HG03469 (cell line): ENCODE measurements at regions not wholly inside any gene's neighbourhood (a gene's known extent, or its start where the extent isn't known, plus 50 kb on each side); places are given as distances from the start of the nearest gene placed in this dataset.

Experiments
- ATAC-seq: cut with Tn5 transposase; IDR thresholded peaks from one replicate; pipeline ENCODE4 v1.9.1; 2021; ENCODE audit warnings: mild to moderate bottlenecking, moderate library complexity, moderate number of reproducible peaks; ENCODE audit not compliant: unreplicated experiment

DNA sequence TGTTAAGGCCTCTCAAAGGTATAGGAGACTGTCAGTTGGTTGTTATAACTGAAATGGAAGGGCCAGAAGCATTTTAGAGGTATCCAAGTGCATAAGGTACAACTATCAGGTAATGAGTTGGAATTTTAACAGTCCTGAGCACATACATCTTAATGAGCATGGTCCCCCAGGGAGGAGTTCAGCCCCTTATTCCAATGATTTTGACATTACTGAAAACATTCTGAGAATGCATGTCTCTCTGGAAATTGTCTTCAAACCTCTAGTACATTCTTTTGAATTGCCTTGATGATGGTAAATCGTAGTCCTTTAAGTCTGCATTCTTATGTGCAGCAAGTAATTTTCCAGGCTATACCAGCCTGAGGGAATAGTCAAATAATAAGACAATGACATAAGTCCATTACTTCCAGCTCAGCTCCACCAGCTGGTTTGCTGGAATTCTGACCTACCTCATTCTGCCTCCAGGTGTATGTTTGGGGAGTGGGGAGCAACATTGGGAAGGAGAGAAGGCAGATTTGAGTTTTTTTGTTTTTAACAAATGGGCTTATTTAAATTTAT is 239.2 kb downstream of the MSRB3 start:
- no peak for ATAC-seq

DNA sequence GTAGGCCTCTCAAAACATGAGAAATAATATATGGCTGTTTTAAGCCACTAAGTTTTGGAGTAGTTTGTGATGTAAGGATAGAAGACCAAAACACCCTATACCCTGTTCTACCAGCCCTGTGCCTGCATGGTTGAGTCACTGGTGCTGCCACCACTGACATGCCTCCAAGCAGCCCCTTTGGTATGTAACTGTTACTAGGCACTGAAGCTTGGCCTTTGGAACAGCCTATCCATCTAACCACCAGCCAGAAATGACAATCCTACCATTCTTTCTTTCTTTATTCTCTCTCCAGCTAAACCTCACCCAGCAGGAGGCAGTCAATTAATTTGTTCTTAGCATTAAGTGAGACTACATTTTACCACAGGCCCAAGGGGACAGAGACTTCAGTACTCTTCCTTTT is 240.3 kb downstream of the MSRB3 start:
- ATAC-seq, result no peak

DNA sequence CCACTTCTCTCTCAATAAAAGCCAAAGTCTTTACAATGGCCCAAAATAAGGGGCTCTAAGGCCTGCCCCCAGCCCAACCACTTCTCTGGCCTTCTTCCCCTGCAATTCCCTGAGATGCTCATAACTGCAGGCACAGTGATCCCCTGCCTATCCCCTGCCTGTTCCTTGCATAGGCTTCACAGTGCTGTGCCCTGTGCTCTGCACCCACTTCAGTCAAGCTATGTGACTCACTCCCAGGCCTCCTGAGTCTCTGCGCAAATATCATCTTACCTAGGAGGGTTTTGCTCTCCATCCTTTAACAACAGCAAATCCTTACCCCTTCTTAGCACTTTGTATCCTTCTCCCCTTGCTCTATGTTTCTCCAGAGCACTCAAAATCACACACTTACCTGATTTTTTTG is 242.2 kb downstream of the MSRB3 start:
- ATAC-seq, result no peak

DNA sequence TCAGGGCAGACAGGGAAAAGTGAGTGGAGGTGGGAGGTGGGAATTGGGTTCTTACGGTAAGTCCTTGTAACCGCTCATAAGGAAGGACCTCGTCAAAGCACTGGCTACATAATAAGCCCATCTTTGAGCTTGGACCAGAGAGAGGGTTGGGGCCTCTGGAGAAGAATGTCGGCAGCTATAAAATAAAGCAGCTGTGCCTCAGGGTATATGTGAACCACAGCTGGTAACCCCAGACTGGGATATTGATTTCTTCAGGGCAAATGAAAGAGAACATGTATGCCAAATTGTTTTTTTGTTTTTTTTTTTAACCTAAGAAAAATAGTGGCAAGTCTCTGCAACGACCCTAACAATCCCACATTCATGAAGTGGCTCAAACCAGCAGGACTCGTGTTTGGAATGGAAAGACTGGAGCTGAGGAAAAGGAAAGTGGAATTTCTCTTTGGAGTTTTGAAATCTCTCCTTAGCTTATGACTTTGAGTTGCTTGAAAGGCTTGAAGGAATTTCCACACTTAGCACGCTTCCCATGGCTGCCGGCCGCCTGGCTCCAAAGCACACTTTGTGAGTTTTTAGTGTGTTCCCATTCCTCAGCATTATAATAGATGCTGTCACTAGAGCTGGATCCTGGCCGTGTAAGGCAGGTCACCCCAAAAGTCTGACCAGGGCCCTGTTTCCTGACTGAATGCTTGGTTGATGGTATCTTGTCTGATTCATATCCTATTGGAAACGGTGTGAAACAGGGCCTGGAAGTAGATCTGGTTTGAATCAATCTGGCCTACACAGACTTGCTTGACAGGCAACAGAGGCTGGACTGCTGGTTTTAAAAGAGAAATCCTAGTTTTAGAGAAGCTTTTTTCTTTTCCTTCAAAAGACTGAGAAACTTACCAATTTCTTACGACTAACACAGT is 244.7 kb downstream of the MSRB3 start:
- ATAC-seq, result no peak

DNA sequence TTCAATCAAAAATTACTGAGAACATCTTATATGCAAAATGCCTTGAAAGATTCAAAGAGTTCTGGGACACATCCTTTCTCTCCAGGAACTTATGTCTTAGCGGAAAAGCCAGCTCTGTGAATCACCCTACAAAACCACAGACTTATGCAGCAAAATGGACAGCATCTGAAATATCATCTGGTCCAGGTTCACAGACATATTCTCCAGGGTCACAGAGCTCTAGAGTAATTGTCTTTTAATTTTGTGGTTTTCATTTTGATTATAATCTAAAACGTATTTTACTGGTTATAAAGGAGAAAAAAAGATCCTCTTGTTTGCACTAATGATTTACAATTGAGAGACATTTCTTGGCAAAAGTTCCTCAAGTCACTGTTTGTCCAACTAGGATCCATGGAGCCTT is 246.2 kb downstream of the MSRB3 start:
- ATAC-seq, result no peak

DNA sequence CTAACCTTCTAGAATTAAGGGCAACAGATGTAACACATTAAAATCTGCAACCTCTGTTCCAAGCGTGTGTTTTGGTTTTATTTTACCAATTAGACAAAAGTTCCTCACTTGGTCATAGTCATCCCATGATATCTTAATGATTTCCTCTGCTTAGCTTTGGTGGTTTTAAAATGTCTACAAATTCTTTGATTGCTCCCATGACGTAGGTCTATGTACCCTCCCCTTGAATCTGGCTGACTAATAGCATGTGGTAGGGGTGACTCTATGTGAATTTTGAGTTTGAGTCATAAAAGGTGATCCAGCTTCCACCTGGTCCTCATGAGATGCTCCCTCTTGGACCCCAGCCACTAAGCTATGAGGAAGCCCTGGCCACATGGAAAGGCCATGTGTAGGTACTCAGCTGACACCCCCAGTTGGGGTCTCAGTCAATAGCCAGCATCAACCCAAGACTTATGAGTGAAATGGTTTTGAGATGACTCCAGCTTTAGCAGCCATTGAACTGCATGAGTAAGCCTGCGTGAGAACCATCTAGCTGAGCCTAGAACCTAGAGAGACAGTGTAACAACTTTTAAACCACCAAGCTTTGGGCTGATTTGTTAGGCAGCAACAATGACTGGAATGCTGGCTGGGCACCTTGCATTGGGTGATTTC is 247.1 kb downstream of the MSRB3 start:
- no peak for ATAC-seq

DNA sequence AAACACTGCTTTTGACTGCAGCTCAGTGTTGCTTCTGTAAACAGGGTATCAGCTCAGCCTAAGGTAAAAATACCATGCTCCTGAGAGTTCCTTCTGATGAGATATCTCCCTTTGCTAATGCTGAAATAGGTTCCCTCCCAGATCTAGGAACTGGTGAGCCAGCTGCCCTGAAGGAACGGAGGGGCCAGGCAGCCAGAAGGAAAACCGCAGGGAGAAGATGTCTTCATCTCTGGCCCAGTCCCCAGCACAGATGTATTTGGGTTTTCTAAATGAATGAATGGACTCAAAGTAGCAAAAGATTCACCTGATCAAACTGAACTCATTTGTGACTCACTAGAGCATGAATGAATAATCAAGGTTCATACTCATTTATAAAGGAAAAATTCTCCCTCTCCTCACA is 247.8 kb downstream of the MSRB3 start:
- no peak for ATAC-seq

DNA sequence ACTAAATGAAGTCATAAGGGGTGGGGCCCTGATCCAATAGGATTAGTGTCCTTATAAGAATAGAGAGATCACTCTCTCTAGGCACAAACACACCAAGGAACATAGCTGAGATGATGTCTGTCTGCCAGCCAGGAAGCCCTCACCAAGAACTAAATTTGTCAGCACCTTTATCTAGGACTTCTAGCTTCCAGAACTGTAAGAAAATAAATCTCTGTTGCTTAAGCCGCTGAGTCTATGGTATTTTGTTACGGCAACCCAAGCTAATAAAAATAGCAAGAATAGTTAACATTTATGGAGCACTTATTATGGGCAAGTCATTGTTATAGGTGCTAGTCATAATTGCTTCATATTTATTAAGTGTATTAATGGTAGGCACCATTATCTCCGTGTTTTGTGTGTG is 249.6 kb downstream of the MSRB3 start:
- ATAC-seq, result no peak

DNA sequence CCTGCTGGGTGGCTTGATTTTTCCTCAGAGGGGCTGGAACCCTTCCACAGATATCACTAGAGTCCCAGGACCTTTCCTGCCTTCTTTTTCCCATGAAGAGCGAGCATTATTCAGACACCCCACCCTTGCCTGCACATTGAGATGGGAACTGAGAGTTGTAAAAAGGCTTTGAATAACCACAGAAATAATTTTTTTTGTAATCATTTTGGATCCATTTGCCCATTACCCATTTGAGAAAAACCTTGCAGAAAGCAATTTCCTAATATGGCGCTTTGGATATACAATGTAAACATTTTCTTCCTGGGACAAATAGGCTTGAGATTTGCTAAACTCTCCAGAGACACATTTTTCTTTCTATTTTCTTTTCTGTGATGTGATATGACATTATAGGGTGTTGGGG is 250.6 kb downstream of the MSRB3 start:
- ATAC-seq, result no peak

DNA sequence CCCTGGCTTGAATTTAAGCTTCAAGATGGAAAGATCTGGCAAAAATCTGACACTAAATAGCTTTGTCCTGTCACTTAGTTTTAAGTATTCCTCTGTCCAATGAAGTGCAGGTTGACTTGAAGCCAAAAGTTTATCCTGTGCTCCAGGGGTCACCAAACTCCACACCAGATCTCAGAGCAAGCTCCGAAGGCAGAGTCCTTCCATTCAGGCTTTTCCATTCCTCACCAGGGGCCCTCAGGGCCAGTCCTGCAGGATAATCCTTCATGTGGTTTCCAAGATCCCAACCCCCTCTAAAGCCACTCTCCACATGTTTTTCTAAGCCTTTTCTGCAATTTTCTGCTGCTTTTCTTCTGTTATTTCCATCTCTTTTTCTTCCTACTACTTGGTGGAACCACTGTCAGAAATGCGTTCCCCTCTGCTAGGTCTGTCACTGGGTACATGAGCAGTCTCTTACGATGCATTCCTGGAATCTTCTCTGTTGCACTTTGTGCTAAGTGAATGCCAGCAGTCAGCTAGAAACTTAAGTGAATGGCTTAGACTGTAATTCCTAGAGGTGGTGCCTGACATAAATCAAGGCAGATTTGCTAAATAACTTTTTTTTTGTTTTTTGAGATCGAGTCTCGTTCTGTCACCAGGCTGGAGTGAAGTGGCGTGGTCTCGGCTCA is 251.4 kb downstream of the MSRB3 start:
- ATAC-seq, result no peak

DNA sequence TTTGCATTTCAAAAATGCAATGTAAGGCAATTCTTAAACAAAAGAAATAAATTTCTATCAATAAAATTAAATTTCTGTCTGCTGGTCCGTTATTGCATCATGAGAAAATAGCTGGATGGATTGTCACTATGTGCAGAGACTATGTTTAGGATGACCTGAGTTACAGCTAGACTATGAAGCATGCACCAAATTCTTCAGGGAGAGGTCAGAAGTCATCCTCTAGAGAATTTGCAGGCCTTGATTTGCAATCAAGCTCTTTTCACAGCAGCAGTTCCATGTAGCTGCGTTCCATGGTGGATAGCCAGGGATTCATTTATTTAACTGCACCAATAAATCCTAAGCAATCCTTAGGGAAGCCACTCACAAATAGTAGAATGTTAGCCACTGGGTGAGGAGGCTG is 253.7 kb downstream of the MSRB3 start:
- no peak for ATAC-seq

DNA sequence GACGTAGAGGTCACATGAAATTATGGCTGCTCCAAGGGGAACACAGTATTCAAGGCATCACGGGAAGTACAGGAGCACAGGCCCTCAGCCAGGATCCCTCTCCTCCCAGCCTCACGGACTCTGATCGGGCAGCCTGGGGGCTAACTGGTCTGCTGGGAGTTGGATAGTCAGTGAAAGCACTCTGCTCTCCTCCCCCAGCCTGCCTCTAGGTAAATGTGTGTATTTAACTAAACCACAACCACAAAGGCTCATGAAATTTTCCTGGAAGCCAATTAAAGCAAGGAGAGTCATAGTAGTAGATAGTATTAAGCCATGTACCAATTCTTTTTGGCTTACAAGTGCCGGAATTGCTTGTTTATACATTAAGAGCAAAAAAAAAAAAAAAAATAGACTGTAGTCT is 254.3 kb downstream of the MSRB3 start:
- no peak for ATAC-seq

DNA sequence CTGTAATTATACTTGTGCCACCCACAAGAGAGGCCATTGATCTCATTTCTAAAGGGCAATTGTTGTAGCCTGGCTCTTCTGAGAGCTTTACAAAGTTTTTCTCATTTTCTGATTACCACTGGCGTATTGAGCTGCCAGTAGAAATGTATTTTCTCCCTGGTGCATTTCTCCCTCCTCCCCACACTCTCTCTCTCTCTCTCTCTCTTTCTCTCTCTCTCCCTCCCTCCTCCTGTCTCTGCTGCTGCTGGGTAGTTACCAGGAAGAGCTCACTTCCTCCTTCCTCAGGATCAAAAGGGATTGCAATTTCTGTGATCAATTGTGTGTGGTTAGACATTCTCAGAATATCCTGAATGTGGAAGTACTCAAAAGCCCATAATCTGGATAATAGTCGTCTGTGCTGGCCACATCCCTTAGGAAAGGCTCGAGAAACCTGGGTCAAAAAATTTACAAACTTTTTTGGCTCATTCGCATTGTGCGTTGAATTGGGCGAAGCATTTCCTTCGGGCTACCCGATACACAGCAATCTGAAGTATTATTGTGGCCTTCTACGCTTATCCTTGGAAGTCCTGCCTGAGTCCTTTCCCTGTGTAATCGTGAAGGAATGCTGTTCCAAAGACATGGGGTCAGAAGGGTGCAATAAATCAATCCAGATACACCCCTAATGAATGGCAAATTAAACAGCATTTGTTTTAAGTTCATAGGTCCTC is 254.8 kb downstream of the MSRB3 start:
- no peak for ATAC-seq

DNA sequence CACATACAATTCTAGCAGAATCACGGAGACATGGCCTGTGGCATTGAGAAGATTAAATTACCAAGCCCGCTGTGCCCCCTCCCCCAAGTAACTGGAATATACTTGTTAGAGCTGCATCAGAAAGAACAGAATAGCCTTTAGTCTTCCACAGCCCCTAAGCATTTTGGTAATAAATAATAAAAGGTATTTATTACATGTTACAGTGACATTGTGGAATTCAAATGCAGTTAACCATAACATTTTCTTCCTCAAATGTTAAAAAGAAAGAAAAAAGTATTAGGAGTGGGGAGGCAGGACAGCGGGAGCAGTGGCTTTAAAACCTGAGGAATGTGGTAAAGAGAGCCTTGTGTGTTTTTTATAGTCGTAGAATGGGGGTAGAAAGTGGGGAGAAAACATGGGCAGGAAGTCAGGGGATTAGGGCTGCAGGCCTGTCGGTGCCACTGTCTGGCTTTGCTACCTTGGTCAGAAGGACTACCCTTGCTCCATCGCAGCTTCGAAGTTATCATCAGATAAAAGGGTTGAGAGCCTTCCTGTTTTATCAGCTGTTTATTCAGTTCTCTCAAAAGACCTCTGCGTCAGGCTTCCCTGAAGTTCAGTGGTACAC is 255.9 kb downstream of the MSRB3 start:
- ATAC-seq, result no peak

DNA sequence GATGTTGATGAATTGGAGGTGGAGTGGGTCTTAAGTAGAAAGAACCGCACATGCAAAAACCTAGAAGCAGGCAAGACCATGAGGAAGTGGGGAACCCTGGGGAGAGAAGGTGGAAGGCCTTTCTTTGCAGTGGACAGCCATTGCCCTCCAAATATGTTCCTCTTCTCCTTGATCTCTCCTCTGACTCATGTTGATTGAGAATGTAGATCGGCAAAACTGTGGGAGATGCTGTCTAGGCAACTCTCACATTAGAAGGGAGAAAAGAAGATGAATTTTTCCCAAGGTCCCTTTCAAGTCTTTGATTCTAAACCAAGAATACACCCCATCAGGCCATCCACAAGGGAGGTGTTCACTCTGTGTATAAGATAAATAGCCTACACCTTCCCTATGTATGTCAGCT is 257.5 kb downstream of the MSRB3 start:
- ATAC-seq, result no peak

DNA sequence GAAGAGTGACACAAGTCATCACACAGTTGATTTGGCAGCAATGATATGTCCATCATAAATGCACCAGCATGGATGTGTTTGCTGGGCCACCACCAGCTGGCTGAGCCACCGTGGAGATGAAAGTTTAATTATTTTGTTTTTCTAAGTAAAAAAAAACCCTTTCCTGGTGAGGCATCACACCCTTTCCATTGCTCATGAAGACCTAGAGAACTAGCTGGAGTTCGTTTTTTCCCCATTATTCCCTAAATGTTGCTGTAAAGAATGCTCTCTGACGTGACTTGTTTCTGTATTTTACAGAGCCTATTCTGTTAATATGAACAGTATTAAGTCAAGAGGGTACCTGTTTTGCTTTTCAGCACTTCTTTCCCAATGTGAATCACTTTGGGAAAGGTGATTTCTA is 257.9 kb downstream of the MSRB3 start:
- no peak for ATAC-seq

DNA sequence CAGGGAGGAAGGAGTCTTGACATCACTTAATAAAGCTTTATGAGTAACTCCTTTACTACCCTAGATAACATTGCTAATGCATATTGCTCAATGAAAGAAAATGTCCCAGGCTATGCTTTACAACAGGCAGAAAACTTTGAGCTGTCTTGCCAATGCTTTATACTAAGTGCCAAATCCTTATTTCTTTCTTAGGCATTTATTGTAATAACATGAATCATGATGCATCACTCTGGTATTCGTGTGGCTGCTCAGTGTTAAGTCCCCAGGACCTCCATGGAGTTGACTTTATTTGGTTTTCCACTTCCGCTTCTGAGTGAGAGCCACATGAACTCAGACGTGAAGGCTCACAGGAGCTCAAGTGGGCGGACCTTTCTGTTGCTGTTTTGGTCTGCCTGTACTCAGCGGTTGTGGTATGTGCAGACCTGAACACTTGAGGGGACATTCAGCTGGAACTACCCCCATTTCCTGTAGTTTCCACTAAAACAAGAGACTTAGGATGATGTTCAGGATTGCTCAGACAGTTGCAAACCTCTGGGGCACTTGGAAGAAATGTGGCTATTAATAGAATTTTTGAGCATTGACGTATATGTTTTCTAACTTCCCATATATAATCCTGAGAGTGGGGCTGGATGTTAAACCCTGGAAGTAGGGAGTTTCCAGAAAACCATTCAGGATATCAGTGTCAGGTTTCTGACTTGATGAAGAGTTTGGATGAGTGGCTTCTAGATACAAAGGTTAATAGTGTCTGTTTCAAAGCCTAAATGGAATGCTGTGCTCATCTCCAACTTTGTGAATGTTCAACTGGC is 258.6 kb downstream of the MSRB3 start:
- no peak for ATAC-seq

DNA sequence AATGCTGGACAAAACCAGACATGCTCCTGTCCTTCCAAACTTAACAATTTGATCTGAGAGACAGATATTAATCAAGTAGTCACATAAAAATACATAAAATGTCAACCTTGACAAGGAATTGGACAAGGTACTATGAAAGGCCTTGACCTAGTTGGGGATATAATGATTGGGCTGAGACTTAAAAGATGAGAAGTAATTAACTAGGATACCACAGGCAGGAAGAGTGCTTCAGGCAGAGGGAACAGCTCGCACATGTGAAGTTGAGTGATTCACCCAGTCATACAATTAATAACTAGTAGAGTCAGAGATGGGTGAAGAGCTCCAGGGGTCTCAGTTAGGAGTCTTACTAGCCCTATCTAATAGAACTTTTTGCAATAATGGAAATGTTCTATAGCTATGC is 259.5 kb downstream of the MSRB3 start:
- ATAC-seq, result no peak

DNA sequence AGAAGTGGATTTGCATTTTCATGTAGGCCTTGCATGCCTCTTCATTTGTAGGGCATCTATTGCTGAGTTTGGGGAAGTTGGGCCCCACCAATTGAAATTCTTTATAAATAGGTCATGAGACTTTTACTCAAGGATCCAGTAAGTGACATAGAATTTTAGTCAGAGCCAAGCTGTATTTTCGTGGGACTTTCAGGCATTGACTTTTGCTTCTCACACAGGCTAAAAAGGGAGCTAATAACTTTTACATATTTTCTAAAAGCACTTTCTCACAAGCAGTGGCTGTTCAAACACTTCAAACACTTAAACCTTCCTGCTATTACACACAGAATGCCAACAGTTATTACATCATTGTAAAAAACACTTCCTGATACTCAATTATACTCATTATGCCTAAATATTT is 260.5 kb downstream of the MSRB3 start:
- ATAC-seq, result no peak

DNA sequence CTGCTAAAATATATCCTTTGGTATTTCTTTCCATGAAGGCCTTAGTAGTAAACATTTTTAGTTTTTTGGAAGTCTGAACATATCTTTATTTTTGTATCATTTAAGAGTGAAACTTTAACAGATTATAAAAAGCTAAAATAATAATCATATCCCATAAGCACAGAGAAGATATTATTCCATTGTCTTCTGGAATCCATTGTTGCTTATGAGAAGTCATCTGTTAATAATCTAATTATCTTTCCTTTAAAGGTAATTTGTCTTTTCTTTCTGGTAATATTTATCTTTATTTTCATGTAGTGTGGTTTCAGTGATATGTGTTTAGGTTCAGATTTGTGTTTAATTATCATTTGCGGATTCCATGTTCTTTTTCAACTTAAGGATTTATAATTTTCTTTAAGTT is 261.7 kb downstream of the MSRB3 start:
- no peak for ATAC-seq
